Activated CD4-positive, alpha-beta T cell treated with anti-CD3 and anti-CD28 coated beads, Interleukin-2, amount 50 U/mL, for 1 hour (primary cell): ENCODE measurements at regions not wholly inside any gene's neighbourhood (a gene's known extent, or its start where the extent isn't known, plus 50 kb on each side); places are given as distances from the start of the nearest gene placed in this dataset.

Source experiments
- DNase-seq: peaks from one replicate; pipeline ENCODE4 v3.0.0-alpha.2; 2020

DNA sequence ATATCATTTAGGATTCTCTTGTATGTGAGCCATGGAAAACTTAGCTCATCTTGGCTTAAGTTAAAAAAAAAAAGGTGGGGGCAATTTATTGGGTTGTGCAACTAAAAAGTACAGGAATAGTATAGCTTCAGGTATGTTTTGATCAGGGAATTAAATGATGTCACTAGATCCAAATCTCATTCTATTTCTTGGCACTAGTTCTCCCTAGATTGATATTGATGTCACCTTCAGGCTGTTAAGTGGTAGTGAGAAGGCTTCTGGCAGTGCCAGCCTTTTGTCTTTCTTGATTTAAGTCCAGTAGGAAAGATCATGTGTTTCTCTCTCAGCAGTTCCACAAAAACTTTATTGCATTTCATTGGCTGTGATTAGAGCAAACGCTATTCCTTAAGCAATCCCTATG, 65.0 kb upstream of the ZBED5 start:
- no peak for DNase-seq

DNA sequence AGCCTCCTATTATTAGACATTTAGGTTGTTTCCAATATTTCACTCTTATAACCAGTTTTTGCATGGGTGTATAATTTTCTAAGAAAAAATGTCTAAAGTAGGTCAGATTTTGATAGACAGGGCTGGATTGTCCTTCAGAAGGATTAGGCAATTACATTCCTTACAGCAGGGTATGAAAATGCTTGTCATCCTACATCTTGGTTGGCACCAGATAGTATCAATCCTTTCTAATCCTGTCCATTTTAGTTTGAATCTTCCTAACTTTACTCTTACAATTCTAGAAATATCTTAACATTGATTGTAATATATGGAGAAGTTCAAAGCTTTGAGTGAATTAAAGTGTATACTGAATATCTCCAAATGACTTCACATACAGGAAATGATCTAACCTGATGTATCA, 63.0 kb upstream of the ZBED5 start:
- no peak for DNase-seq

DNA sequence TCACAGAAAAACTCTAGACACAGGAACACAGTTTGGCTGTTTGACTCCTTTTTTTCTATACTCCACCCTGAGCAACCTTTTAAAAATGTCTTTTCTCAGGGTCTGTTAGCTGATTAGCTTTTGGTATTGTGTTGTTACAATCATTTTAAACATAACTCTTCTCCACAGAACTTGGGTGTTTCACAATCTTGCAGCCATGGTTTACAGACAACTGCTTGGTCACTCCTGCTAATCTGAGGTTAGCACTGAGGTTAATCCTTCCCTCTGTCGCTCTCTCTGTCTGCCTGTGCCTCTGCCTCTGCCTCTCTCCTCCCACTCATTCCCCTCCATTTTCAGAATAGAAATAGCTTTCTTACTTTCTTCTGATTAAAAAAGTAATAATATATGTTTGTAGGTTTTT, 62.4 kb upstream of the ZBED5 start:
- DNase-seq: no peak

GRCh38 chr11:10918698-10919097, 60.8 kb upstream of the ZBED5 start:
- no peak for DNase-seq

- no peak for DNase-seq
Observed at GRCh38 chr11:10918275-10918674, 60.4 kb upstream of the ZBED5 start.

DNA sequence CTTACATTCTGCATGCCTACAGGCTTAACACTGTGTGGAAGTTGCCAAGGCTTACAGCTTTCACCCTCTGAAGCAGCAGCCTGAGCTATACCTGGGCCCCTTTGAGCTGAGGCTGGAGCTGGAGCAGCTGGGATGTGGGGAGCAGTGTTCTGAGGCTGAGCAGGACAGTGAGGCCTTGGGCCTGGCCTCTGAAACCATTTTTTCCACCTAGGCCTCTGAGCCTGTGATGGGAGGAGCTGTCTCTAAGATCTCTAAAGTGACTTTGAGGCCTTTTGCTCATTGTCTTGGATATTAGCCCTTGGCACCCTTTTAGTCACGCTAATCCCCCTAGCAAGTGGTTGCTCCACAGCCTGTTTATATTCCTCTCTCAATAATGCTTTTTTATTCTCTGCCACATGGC, 59.9 kb upstream of the ZBED5 start:
- no peak for DNase-seq

DNA sequence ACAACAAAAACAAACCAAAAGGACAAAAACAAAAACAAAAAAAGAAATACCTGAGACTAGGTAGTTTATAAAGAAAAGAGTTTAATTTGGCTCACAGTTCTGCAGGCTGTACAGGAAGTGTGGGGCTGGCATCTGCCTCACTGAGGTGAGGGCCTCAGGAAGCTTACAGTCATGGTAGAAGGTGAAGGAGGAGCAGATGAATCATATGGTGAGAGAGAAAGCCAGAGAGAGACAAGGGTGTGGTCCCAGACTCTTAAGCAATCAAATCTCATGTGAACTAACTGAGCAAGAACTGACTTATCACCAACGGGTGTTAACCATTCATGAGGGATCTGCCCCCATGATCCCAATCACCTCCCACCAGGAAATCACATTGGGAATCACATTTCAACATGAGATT, 58.8 kb upstream of the ZBED5 start:
- DNase-seq: no peak

- no peak for DNase-seq
Observed at GRCh38 chr11:10914050-10914449, 56.2 kb upstream of the ZBED5 start.

DNA sequence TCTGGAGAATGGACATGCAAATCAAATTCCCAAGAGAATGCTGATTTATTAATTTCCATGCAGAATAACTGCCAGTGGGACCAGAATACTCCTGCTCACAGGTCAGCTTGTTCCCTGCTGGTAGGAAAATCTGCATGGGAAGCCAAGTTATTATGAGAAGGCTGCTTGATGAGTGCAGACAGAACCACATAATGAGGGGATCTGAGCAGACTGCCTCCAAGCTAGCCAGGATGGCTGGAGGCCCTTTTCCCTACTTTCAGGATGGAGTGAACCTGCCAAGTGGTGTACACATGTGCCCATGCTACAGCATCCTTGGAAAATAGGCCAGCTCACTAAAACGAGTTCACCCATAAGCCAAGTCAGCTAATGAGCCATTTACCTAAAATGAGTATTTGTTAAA, 55.2 kb upstream of the ZBED5 start:
- no peak for DNase-seq

DNA sequence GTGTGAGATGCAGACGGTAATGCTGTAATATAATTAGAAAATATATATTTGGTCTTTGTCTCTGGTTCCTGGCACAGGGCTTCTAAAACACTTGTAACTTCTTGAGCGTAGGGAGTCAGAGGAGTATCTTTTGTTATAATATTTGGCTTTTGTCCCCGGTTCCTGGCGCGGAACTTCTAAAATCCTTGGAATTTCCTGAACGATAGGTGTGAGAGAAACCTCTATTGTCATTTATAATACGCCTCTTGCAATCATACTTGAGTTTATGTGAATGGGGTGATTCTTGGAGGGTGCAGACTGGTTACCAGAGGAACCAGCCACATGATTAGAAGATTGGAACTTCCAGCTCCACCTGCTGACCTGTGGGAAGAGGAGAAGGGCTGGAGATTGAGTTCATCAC, 54.1 kb upstream of the ZBED5 start:
- DNase-seq: no peak

GRCh38 chr11:10909141-10909883, 51.5 kb upstream of the ZBED5 start:
- no peak for DNase-seq

DNA sequence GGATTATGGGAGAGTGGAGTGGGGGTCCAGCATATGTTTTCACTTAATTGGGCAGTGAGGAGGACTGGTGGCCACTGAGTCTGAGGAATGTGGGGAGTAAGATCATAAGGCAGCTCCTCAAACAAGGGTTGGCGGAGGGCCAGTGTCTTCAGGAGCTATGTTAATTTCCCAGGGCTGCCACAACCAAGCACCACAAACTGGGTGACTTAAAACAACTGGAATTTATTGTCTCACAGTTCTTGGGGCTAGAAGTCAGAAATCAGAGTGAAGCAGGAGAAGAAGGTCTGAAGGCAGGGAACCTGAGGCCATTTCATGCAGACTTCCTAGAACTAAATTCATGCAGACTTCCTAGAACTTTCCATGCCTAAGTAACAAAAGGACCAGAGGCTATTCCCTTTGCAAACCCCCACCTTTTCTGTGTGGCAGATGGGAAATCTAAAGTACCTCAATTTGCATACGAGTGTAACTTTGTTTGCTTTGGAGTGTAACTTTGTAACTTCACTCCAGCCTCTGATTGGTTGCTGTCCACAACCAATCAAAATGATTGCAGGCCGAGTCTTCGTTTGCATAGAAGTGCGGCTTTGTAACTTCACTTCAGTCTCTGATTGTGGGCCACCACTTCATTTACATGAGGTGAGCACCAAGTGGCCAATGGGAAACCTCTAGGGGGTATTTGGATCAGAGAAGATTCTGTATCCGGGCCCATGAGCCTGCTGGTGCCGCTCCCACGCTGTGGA, 50.5 kb upstream of the ZBED5 start:
- no peak for DNase-seq
